HG02840 (cell line): ENCODE measurements at regions not wholly inside any gene's neighbourhood (a gene's known extent, or its start where the extent isn't known, plus 50 kb on each side); places are given as distances from the start of the nearest gene placed in this dataset.

Experiments
- ATAC-seq: cut with Tn5 transposase; IDR thresholded peaks from one replicate; pipeline ENCODE4 v1.9.1; 2021; ENCODE audit warnings: mild to moderate bottlenecking, moderate library complexity, moderate number of reproducible peaks; ENCODE audit not compliant: unreplicated experiment, low FRiP score

GRCh38 chr13:62643799-62644524 lies 1228.3 kb upstream of the PCDH20 start:
- ATAC-seq = no peak

DNA sequence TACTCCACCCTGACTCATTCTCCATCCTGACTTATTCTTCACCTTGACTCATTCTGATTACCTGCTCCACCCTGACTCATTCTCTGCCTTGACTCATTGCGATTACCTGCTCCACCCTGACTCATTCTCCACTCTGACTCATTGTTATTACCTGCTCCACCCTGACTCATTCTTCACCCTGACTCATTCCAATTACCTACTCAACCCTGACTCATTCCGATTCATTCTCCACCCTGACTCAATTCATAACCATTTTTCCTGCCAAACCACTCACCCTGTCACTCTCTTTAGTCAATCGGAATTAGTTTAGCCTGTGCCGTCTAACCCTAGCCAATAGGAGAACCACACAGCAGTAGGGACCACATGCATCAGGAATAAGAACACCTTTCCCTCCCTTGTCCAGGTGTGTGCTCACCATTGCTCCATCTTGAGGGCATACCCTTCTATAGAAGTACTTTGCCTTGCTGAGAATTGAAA lies 1227.4 kb upstream of the PCDH20 start:
- ATAC-seq = no peak

- no peak for ATAC-seq
Measured at GRCh38 chr13:62635161-62635560, 1219.5 kb upstream of the PCDH20 start.

DNA sequence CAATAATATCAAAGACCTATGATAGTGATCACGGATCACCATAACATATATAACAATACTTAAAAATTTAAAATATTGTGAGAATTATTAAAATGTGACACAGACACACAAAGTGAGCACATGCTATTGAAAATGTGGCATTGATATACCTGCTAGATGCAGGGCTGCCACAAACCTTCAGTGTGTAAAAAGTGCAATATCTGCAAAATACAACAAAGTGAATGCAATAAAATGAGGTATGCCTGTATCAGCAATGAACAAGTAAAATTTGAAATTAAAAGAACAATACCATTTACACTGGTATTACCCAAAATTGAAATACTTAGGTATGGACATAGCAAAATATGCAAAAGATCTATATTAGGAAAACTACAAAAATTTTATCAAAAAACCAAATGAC lies 1217.8 kb upstream of the PCDH20 start:
- no peak for ATAC-seq

GRCh38 chr13:62631619-62632018 lies 1216.0 kb upstream of the PCDH20 start:
- no peak for ATAC-seq

DNA sequence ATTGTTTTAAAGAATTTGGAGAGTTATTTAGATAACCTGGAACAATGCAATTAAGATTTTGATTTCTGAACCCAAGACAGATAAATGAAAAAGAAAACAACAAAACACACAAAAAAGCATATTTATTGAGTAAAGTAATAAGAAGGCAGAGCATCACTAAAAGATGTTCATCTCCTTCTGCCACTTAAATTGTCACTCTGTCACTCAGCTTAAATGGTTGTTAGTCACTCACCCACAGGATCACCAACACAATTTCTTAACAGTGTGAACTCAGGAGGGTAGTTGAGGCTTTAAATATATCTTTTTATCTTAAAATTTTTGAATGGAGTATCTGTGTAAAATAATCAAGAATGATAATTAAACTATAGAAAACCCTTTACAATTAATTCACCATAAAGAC lies 1215.5 kb upstream of the PCDH20 start:
- no peak for ATAC-seq

DNA sequence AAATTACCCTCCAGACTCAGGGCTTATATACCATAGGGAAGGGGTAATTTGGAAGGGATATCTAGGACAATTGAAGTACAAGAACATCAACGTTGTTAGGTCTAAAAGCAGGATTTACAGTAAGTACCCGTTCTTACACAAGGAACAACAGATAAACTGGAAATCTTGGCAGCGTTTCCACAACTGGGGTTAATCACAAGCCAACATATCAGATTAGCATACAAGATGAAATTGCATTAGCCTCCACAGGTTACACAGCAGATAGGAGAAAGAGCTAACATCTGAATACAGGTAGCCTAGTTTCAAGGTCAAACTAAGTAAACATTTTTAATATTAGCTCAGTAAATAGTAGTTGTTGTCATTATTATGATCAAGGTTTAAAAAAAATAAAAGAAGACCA lies 1214.0 kb upstream of the PCDH20 start:
- ATAC-seq = no peak

GRCh38 chr13:62627226-62627625 lies 1211.6 kb upstream of the PCDH20 start:
- ATAC-seq = no peak

DNA sequence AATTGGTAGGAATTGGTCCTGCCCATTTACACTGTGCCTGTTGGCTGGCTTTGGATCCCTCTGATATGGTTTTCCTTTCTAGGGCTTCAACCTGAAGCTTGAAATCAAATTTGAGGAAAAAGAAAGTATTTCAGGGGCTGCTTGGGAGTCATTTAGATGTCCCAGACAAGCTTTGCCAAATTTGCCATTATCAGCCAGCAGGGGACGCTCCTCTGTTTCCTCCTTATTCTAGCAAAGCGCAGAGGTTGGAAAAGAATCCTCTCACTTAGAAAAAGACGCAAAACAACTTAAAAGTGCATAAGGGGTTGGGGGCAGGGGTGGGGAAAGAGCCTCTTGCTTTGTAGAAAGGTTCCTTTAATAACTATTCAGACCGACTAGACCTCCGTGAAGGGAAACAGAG lies 1211.1 kb upstream of the PCDH20 start:
- ATAC-seq = no peak

DNA sequence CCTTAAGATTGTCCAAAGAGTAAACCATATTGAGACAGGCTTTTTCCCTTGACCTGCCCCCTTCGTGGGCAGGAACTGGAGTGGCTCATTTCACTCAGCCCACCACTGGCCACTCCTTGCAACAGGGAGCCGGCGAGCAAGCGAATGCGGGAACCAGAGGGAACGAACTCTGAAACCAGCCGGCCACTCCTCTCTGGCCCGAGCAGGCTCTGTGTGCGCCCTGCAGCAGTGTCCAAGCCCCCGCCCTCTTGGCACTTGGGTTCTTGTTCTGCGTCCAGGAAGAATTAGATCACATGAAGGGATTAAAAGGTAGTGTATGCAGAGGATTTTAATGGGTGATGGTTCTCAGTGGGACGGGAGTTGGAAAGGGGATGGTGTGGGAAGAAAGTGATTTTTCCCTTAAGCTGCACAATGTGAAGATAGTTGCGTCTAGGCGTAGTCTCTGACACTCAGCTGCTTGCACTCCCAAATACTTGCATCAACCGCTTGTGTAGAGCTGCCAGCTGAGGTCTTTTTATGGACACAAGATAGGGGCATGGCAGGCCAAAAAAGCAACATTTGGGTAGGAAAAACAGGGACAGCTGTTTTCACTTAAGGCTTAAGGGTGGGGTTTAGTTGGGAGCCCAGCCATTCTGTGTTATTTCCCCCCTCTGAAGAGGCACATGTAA lies 1209.7 kb upstream of the PCDH20 start:
- no peak for ATAC-seq

DNA sequence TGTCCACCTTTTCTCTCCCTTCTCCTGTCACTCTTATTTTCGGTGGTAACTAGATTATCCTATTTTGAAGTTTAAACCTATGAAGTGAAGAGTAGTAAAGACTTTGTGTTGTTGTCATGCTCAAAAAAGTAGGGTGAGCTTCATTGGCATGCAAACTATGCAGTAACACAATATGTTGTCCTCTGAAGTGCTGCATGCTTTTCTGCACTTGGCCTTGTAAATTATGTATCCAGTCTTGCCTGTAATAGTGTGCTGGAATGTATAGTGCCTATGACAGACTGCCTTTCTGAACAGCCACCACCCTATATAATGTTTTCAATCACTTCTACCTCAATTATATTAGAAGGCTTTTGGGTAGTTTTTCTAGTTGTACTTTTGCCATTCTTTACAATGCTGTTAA lies 1198.2 kb upstream of the PCDH20 start:
- no peak for ATAC-seq

GRCh38 chr13:62611343-62611742 lies 1195.7 kb upstream of the PCDH20 start:
- ATAC-seq = no peak

DNA sequence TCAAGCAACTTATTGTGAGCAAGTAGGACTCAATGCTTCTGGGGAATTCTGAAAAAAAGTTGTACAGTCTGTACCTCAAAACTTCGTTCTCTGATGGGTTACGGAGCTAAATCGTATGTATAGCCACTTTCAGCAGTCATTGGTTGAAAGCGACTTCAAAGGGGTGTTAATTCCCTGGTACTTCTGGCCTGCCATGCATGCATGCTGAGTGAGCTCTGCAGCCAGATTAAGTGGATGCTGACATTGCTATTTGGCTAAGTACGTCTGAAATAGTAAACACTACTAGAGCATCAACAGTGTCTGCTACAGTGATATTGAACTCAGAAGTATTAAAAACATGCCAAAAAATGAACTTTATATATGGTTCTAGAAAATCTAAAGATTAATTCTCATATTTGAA lies 1183.1 kb upstream of the PCDH20 start:
- no peak for ATAC-seq

DNA sequence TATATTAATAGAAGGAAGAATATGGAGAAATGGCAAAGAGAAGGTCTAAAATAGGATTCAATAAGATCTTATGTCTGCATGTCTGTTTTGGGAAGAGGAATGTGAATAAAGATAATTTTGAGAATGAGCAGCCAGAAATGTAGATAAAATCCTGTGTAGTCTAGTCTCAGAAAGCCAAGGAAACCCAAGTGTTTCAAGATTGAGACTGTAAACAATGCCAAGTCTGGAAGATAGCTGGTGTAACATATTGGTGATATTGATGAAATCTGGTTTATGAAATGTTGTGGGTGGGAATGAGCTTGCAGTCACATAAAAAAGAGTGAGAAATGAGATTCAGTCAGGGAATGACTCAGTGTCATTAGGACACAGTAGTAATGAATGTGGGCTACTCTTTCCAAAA lies 1180.3 kb upstream of the PCDH20 start:
- no peak for ATAC-seq

DNA sequence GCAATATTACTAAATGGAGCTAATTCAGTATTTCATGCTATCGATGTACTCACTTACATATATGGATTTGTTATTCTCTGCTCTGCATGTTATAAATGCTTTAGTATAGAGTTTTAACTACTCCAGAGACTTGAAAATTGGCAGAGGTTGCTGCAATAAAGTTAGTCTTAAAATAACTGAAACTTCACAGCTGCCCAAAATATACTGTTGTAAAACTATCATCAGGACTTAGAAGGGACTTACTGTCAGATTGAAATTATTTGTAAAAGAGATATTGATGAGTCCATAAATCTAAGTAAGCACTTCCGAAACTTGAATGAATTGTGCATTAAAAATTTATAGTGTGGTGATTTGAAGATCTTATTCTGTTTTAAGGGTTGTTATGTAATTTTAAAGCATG lies 1178.2 kb upstream of the PCDH20 start:
- no peak for ATAC-seq

DNA sequence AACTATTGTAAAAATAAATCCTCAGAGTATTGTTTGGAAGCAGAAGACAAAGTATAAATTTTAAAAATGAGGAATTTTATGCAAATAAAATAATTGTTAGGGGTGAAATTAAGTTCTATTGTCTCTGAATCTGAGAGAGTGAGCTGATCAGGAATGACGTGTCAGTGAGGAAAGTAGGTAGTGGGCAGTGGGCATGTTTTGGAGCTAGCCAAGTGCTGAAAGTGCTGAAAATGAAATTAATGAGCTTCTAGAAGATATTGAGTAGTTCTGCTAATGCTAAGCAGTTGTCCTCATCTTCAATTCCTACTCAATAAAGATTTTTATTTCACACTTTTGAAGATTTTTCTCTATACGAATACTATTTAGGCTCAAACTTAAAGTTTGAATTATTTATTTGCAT lies 1167.8 kb upstream of the PCDH20 start:
- ATAC-seq = no peak

DNA sequence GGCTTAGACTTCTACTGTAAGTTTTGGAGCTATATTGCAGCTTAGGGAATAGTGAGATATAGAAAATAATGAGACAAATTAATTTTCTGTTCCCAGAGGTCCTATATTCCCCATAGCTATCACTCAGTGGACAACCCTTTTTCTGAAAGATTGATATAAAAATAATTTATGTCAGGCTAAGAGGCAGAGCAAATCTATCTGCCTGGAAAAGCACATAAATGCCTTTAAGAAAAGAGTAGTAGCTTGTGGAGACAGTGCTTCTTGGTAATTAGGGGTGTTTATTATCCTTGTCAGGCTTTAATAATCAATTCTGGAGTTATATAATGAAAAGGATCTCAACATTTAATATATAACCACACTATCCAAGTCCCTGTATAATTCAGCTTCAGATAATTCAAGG lies 1162.8 kb upstream of the PCDH20 start:
- ATAC-seq = no peak

DNA sequence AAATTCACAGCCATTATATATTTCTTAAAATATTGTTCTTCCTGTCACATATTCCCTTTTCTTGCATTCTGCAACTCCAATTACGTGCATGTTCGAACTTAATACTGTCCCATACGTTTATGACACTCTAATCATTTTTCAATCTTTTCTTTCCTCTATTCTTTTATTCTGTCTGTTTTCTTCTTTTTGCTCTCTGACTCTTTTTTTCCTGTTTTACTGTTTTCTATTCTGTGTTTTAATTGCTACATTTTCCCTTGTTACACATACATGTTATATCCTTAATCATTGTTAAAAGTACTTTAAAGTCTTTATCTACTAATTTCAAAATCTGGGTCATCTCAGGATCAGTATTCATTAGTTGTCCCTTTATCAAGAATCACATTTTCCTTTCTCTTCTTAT lies 1149.1 kb upstream of the PCDH20 start:
- ATAC-seq = no peak

DNA sequence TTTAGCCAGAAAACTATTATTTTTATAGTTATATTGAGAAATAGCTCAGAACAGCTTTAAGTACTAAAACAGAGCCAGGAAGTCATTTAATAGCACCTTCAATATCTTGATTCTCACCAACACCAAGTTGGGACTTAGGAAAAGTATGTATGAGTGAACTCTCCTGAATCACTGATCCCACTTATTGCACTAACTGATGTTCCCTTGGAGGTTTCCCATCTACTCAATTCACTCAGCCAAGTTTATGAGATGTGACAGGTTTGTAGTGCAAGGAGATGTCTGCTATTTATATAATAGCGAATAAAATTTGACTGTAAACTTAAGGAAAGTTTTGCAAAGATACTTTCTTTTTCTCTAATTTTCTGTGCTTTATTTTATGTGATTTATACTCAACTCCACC lies 1147.6 kb upstream of the PCDH20 start:
- ATAC-seq = no peak

DNA sequence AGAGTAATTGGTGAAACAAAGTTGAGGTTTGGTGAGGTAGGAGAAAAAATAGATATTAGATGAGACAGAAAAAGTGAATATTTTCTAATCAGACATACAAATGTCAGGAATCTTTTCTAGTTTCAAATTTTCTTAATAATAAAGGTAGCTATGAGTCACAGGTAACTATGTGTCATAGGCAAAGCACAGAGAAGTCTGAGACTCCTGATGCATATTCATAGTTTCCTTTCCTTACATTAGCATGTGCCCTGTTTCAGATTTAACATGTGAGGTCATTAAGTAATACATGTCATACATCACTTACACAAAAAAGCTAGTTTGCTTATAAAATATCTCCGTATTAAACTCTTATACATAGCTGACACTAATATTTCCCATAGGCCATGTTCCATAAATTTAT lies 1141.3 kb upstream of the PCDH20 start:
- no peak for ATAC-seq

DNA sequence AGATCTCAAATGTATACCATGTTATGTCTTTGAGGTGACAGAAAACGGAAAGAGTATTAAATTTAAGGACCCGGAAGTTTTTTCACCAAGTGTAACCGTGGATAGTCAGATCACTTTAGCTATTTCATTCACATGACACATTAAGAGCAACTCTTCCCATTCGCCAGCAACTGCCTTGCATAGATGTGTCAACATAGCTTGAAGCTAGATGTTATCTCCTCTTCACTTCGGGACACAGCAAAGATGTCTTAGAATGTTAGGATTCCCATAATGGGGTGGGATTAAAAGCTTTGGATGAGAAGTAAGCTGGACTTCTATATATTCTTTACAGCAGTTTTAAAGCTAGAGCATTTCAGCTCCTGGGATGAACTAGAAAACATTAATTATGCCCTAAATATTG lies 1135.9 kb upstream of the PCDH20 start:
- ATAC-seq = no peak

DNA sequence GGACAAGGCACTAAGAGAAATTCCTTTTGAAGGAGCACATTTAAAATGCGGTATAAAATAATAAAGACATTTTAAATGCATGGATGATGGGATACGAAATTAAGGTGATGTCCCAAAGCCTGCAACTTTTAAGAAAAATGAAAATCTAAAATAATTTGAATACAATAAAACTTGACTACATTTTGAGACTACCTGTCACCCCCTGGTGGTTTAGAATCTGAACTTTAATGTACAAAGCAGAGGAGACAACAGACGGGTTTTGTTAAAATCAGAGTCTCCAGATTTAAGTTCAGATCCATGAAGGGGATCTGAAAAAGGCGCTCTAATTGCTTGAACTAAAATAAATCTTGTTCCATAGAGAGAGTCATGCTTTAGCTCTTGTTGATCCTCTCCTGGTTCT lies 1129.3 kb upstream of the PCDH20 start:
- no peak for ATAC-seq
